ENCODE measurements at regions not wholly inside any gene's neighbourhood (a gene's known extent, or its start where the extent isn't known, plus 50 kb on each side); places are given as distances from the start of the nearest gene placed in this dataset.
A peak's percentile ranks its signal among the peaks of the same experiment; 100 is the strongest.

- TF ChIP-seq CTCF (IDR thresholded peaks at IDR 0.05; ENCODE audit: low read length, missing control alignments) = no peak
- DNase-seq (ENCODE audit: low read depth) = no peak
- no peak overlapping the region for H3K4me3 ChIP-seq (replicated peaks; ENCODE audit: low read depth, low read length)
Observed at GRCh38 chr3:44016818-44017217, 224.9 kb upstream of the TOPAZ1 start.

- TF ChIP-seq CTCF (IDR thresholded peaks at IDR 0.05; ENCODE audit: low read length, missing control alignments) = no peak
- no peak for DNase-seq (ENCODE audit: low read depth)
- no peak overlapping the region for H3K4me3 ChIP-seq (replicated peaks; ENCODE audit: low read depth, low read length)
Observed at GRCh38 chr3:44018926-44019325, 222.8 kb upstream of the TOPAZ1 start.

GRCh38 chr3:44019736-44020135 lies 221.9 kb upstream of the TOPAZ1 start:
- no peak for TF ChIP-seq CTCF (IDR thresholded peaks at IDR 0.05; ENCODE audit: low read length, missing control alignments)
- DNase-seq (ENCODE audit: low read depth) = no peak
- H3K4me3 ChIP-seq (replicated peaks; ENCODE audit: low read depth, low read length) = no peak overlapping the region

GRCh38 chr3:44020143-44020542 lies 221.5 kb upstream of the TOPAZ1 start:
- no peak overlapping the region for H3K4me3 ChIP-seq (replicated peaks; ENCODE audit: low read depth, low read length)
- no peak for TF ChIP-seq CTCF (IDR thresholded peaks at IDR 0.05; ENCODE audit: low read length, missing control alignments)
- DNase-seq (ENCODE audit: low read depth) = no peak

GRCh38 chr3:44021651-44022594 lies 219.8 kb upstream of the TOPAZ1 start:
- H3K4me3 ChIP-seq (replicated peaks; ENCODE audit: low read depth, low read length) = peak overlapping the region; percentile 36
- TF ChIP-seq CTCF (IDR thresholded peaks at IDR 0.05; ENCODE audit: low read length, missing control alignments) = no peak
- DNase-seq (ENCODE audit: low read depth) = no peak

GRCh38 chr3:44023961-44024593 lies 217.6 kb upstream of the TOPAZ1 start:
- no peak overlapping the region for H3K4me3 ChIP-seq (replicated peaks; ENCODE audit: low read depth, low read length)
- DNase-seq (ENCODE audit: low read depth) = no peak
- no peak for TF ChIP-seq CTCF (IDR thresholded peaks at IDR 0.05; ENCODE audit: low read length, missing control alignments)

Data from fibroblast of pulmonary artery (primary cell).